GM12878 (cell line): ENCODE measurements at regions not wholly inside any gene's neighbourhood (a gene's known extent, or its start where the extent isn't known, plus 50 kb on each side); places are given as distances from the start of the nearest gene placed in this dataset.

Source experiments
- ATAC-seq: fragments of 200-7000 bp; cut with Tn5 transposase; 3 replicates; pipeline ENCODE4 v1.9.1; 2020; ENCODE audit warnings: mild to moderate bottlenecking, moderate library complexity
- BruUV-seq: library from RNA; stranded (reverse); fragments of 400-500 nt; replicated peaks from 2 replicates; lab custom pipeline; 2021; lab: Mats Ljungman, UMichigan
- CTCF ChIA-PET: fragments of 300-600 bp; sonication (Branson Sonifier 250); formaldehyde crosslinking; extraction: SDS; loops from one replicate; lab custom pipeline; 2021; ENCODE audit warnings: inconsistent platforms; lab: Yijun Ruan, JAX
- POLR2A ChIA-PET: fragments of 350-600 bp; formaldehyde crosslinking; extraction: SDS; loops from one replicate; lab custom pipeline; 2021; ENCODE audit warnings: inconsistent platforms; lab: Charles Lee
- RAD21 ChIA-PET: fragments of 300-600 bp; sonication (Branson Sonifier 250); formaldehyde crosslinking; loops from one replicate; lab custom pipeline; 2023; ENCODE audit warnings: antibody characterized with exemption; ENCODE audit not compliant: unreplicated experiment; lab: Charles Lee
- SMC1A ChIA-PET: fragments of 300-600 bp; sonication (Branson Sonifier 250); formaldehyde crosslinking; loops from one replicate; lab custom pipeline; 2023; ENCODE audit not compliant: unreplicated experiment, uncharacterized antibody; lab: Charles Lee
- DNase-seq: peaks from one replicate; pipeline ENCODE4 v3.0.0-alpha.2; 2011; ENCODE audit warnings: low read depth, low spot score
- FAIRE-seq: peaks from 3 replicates; lab custom pipeline; 2011; peaks lifted over from hg19 to GRCh38; lab: Jason Lieb, UNC
- H2AFZ ChIP-seq: 2 replicates; pipeline ENCODE4 v1.6.0; 2011; ENCODE audit warnings: low read depth, low read length, control low read depth; ENCODE audit not compliant: control insufficient read depth
- H3K27ac ChIP-seq: 2 replicates; pipeline ENCODE4 v1.5.1; 2011; ENCODE audit warnings: control low read depth; ENCODE audit not compliant: control insufficient read depth, insufficient read depth
- H3K27me3 ChIP-seq, 2 experiments: replicated peaks in 1 of 2; 2 replicates each; pipeline versions ENCODE4 v1.6.0 to v1.6.1; 2011; ENCODE audit warnings: low read length in 1 of 2; ENCODE audit not compliant: control insufficient read depth in 2 of 2, insufficient read depth in 2 of 2
- H3K36me3 ChIP-seq, 2 experiments: 2 replicates each; pipeline ENCODE4 v1.5.1; 2011; ENCODE audit warnings: low read length in 1 of 2; ENCODE audit not compliant: control insufficient read depth in 2 of 2, insufficient read depth in 2 of 2
- H3K4me1 ChIP-seq: 2 replicates; pipeline ENCODE4 v1.6.1; 2011; ENCODE audit warnings: mild to moderate bottlenecking, low read length, moderate library complexity, mixed read lengths; ENCODE audit not compliant: control insufficient read depth, insufficient read depth
- H3K4me2 ChIP-seq: 2 replicates; pipeline ENCODE4 v1.6.0; 2011; ENCODE audit warnings: control low read depth; ENCODE audit not compliant: control insufficient read depth, insufficient read depth
- H3K4me3 ChIP-seq: fragments of 200-600 bp; sonication (generic); 2 replicates; pipeline ENCODE4 v1.5.1; 2016
- H3K79me2 ChIP-seq: 2 replicates; pipeline ENCODE4 v1.6.0; 2011; ENCODE audit warnings: low read length; ENCODE audit not compliant: control insufficient read depth, insufficient read depth
- H3K9ac ChIP-seq: 2 replicates; pipeline ENCODE4 v1.8.0; 2011; ENCODE audit warnings: low read length, control low read depth, mixed read lengths; ENCODE audit not compliant: control insufficient read depth, insufficient read depth
- H3K9me3 ChIP-seq: replicated peaks from 3 replicates; pipeline ENCODE4 v1.5.1; 2011; ENCODE audit warnings: mild to moderate bottlenecking, low read length; ENCODE audit not compliant: control insufficient read depth, insufficient read depth
- H4K20me1 ChIP-seq: 2 replicates; pipeline ENCODE4 v1.6.0; 2011; ENCODE audit not compliant: control insufficient read depth, insufficient read depth
- BCL3 ChIP-seq: IDR thresholded peaks from 2 replicates; pipeline ENCODE4 v1.6.1; 2011; ENCODE audit warnings: borderline replicate concordance, low read depth, mild to moderate bottlenecking, moderate library complexity, low read length; ENCODE audit not compliant: insufficient read depth, poor library complexity, severe bottlenecking
- BHLHE40 ChIP-seq, 2 experiments: fragments of 450-650 bp in 1 of 2; IDR thresholded peaks; 2 replicates each; pipeline ENCODE4 v1.6.1; 2011 to 2017; ENCODE audit warnings: low read depth in 2 of 2, borderline replicate concordance in 1 of 2, improper control_type of control experiment in 1 of 2, low read length in 1 of 2, mild to moderate bottlenecking in 1 of 2
- CBX5 ChIP-seq: sonication (generic); IDR thresholded peaks from 2 replicates; pipeline ENCODE4 v1.6.1; 2016; ENCODE audit warnings: low read depth, moderate library complexity, mild to moderate bottlenecking, inconsistent platforms
- E2F8 ChIP-seq: fragments of 450-650 bp; IDR thresholded peaks from 2 replicates; pipeline ENCODE4 v1.6.1; 2018; ENCODE audit warnings: mild to moderate bottlenecking, low read depth, moderate library complexity; ENCODE audit not compliant: partially characterized antibody
- FOXM1 ChIP-seq: IDR thresholded peaks from 2 replicates; pipeline ENCODE4 v1.6.1; 2012; ENCODE audit warnings: low read depth, mild to moderate bottlenecking, inconsistent platforms, low read length, moderate library complexity
- HSF1 ChIP-seq: fragments of 150-350 bp; IDR thresholded peaks from 2 replicates; pipeline ENCODE4 v1.6.1; 2014; ENCODE audit warnings: mild to moderate bottlenecking, low read depth, low read length
- MEF2B ChIP-seq: fragments of 450-650 bp; IDR thresholded peaks from 2 replicates; pipeline ENCODE4 v1.6.1; 2018; ENCODE audit warnings: mild to moderate bottlenecking, moderate library complexity; ENCODE audit not compliant: partially characterized antibody, poor library complexity, severe bottlenecking
- NR2F1 ChIP-seq: fragments of 450-650 bp; conservative IDR thresholded peaks from 2 replicates; pipeline ENCODE4 v1.6.1; 2017; ENCODE audit warnings: mild to moderate bottlenecking
- PML ChIP-seq: IDR thresholded peaks from 2 replicates; pipeline ENCODE4 v1.6.1; 2012; ENCODE audit warnings: low read length, inconsistent platforms
- RAD21 ChIP-seq: IDR thresholded peaks from 2 replicates; pipeline ENCODE4 v1.6.1; 2011; ENCODE audit warnings: mild to moderate bottlenecking, low read depth, low read length, moderate library complexity; ENCODE audit not compliant: insufficient read depth
- TCF7 ChIP-seq: IDR thresholded peaks from 2 replicates; pipeline ENCODE4 v1.6.1; 2014; ENCODE audit warnings: antibody characterized with exemption, borderline replicate concordance
- ZNF217 ChIP-seq: fragments of 450-650 bp; IDR thresholded peaks from 2 replicates; pipeline ENCODE4 v1.6.1; 2017; ENCODE audit warnings: antibody characterized with exemption, mild to moderate bottlenecking
- WGBS: methylation state at CpG from one replicate; pipeline ENCODE4 v1.1.6; 2016; ENCODE audit warnings: low lambda C conversion rate; ENCODE audit not compliant: insufficient replicate concordance, insufficient coverage; ENCODE audit errors: missing lambda C conversion rate; 5-methylcytosine and 5-hydroxymethylcytosine counted together
- in situ Hi-C: fragments of 300-500 bp; cut with MboI; formaldehyde crosslinking; loops from 9 replicates; pipeline ENCODE4 v1.14.3; 2018; ENCODE audit warnings: mixed read lengths
- intact Hi-C: fragments of 100-400 bp; cut with micrococcal nuclease; formaldehyde crosslinking; loops from one replicate; pipeline ENCODE4 v1.14.2; 2022; ENCODE audit not compliant: unreplicated experiment

GRCh38 chr2:184314829-184315228 lies 283.5 kb upstream of the ZNF804A start:
- 64% methylated on average over 2 of the region's 2 CpGs for WGBS
- in situ Hi-C loops (no loop called here), intact Hi-C loops (no loop called here)
- Histone ChIP-seq H3K27ac (no peak overlapping the region), H3K9ac (no peak overlapping the region), H3K4me3 (no peak overlapping the region), H4K20me1 (no peaks in the 10 kb centered on the region), H3K79me2 (no peaks in the 10 kb centered on the region), H3K4me2 (no peak overlapping the region), H3K27me3 (no peaks in the 10 kb centered on the region), H2AFZ (no peak overlapping the region), H3K36me3 (no peaks in the 10 kb centered on the region), H3K9me3 (no peaks in the 10 kb centered on the region), H3K4me1 (no peaks in the 10 kb centered on the region)
- POLR2A ChIA-PET = interaction anchor here (0.7 kb wide), 1 partner anchor 57 kb away, joined by 3 read pairs; no protein-coding TSS in a partner anchor
- CTCF ChIA-PET = interaction anchor here (0.6 kb wide), 1 partner anchor 825 kb away, joined by 3 read pairs; no protein-coding TSS in a partner anchor
- FAIRE-seq (no peak), ATAC-seq (no peak), DNase-seq (no peak)
- TF ChIP-seq TCF7 = no peak
- no peak for TF ChIP-seq NR2F1
- TF ChIP-seq CBX5 = no peak
- no peak for TF ChIP-seq BCL3
- TF ChIP-seq PML = no peak
- TF ChIP-seq HSF1 = no peak
- no peak for TF ChIP-seq ZNF217
- TF ChIP-seq RAD21 = no peak
- TF ChIP-seq E2F8 = no peak
- no peak for TF ChIP-seq BHLHE40 (IDR thresholded peaks at IDR 0.05; ENCODE audit: borderline replicate concordance in 1 of 2, low read depth in 2 of 2, low read length in 1 of 2)
- TF ChIP-seq FOXM1 = no peak
- no peak for TF ChIP-seq MEF2B
- SMC1A ChIA-PET = no interaction called here
- BruUV-seq = no TSS peak
- RAD21 ChIA-PET = no interaction called here
